Natural killer cell treated with Interleukin-12 subunit alpha and Interleukin-12 subunit beta and Interleukin-15 and Interleukin-18, amount 100 ng/mL, for 72 hours (primary cell): ENCODE measurements at regions not wholly inside any gene's neighbourhood (a gene's known extent, or its start where the extent isn't known, plus 50 kb on each side); places are given as distances from the start of the nearest gene placed in this dataset.
"Not testable (repeated sequence)": the region's sequence is repeated elsewhere in the genome, so short reads cannot be mapped to it uniquely, and the experiment has no call there.

Experiments
- ATAC-seq, 2 donors: fragments of 150-1000 bp; cut with Tn5 transposase in 1 of 2; sonication (Bioruptor Pico), chemical (Tn5 transposase) in 1 of 2; 2 replicates each; pipeline ENCODE4 v1.10.0; 2021
- DNase-seq: peaks from one replicate; pipeline ENCODE4 v3.0.0; 2022; ENCODE audit warnings: low spot score
- H3K27ac Mint-ChIP-seq, 2 donors: 1 replicate in 1 of 2; 2 replicates in 1 of 2; pipeline ENCODE4 v1.8.0; 2022; ENCODE audit warnings: mixed read lengths in 2 of 2, mild to moderate bottlenecking in 1 of 2, moderate library complexity in 1 of 2
- H3K27me3 Mint-ChIP-seq, 2 donors: 1 replicate in 1 of 2; 2 replicates in 1 of 2; pipeline ENCODE4 v1.8.0; 2022; ENCODE audit warnings: mixed read lengths in 2 of 2
- H3K36me3 Mint-ChIP-seq: one replicate; pipeline ENCODE4 v1.8.0; 2022; ENCODE audit warnings: mixed read lengths
- H3K4me1 Mint-ChIP-seq, 2 donors: 1 replicate in 1 of 2; 2 replicates in 1 of 2; pipeline ENCODE4 v1.8.0; 2022; ENCODE audit warnings: low read depth in 2 of 2, mixed read lengths in 2 of 2, mild to moderate bottlenecking in 1 of 2
- H3K4me3 Mint-ChIP-seq: one replicate; pipeline ENCODE4 v1.8.0; 2022; ENCODE audit warnings: mixed read lengths
- H3K9me3 Mint-ChIP-seq: 2 replicates; pipeline ENCODE4 v1.8.0; 2022; ENCODE audit warnings: mixed read lengths

- H3K36me3 Mint-ChIP-seq, ATAC-seq, H3K4me1 Mint-ChIP-seq, H3K27ac Mint-ChIP-seq, H3K27me3 Mint-ChIP-seq, DNase-seq, H3K4me3 Mint-ChIP-seq, H3K9me3 Mint-ChIP-seq: not testable (repeated sequence)
These were observed 153.7 kb upstream of the TMEM132C start for GRCh38 chr12:128113250-128113649.

GRCh38 chr12:128114485-128114884 lies 152.5 kb upstream of the TMEM132C start:
- Mint-ChIP-seq H3K4me3 (no peak overlapping the region), H3K9me3 (peaks cover 5% of the 10 kb centered on the region), H3K27ac (no peak overlapping the region), H3K27me3 (no peaks in the 10 kb centered on the region), H3K4me1 (no peaks in the 10 kb centered on the region), H3K36me3 (no peaks in the 10 kb centered on the region)
- ATAC-seq (no peak), DNase-seq (no peak)

- H3K27ac Mint-ChIP-seq, result no peak overlapping the region
- H3K9me3 Mint-ChIP-seq, result peaks cover 5% of the 10 kb centered on the region
- no peak for ATAC-seq
- H3K4me1 Mint-ChIP-seq, result no peaks in the 10 kb centered on the region
- H3K36me3 Mint-ChIP-seq, result no peaks in the 10 kb centered on the region
- H3K27me3 Mint-ChIP-seq, result no peaks in the 10 kb centered on the region
- DNase-seq, result no peak
- H3K4me3 Mint-ChIP-seq, result no peak overlapping the region
These were observed 150.4 kb upstream of the TMEM132C start for GRCh38 chr12:128116537-128116936.

- Mint-ChIP-seq H3K27ac (no peak overlapping the region), H3K36me3 (no peaks in the 10 kb centered on the region), H3K27me3 (no peaks in the 10 kb centered on the region), H3K4me1 (no peaks in the 10 kb centered on the region), H3K9me3 (no peaks in the 10 kb centered on the region), H3K4me3 (no peak overlapping the region)
- DNase-seq, result no peak
- ATAC-seq, result no peak
These were observed 146.9 kb upstream of the TMEM132C start for GRCh38 chr12:128120035-128120434.

- H3K9me3 Mint-ChIP-seq, result no peaks in the 10 kb centered on the region
- H3K4me3 Mint-ChIP-seq, result no peak overlapping the region
- DNase-seq (no peak), ATAC-seq (no peak)
- no peaks in the 10 kb centered on the region for H3K27me3 Mint-ChIP-seq
- H3K4me1 Mint-ChIP-seq, result no peaks in the 10 kb centered on the region
- no peaks in the 10 kb centered on the region for H3K36me3 Mint-ChIP-seq
- H3K27ac Mint-ChIP-seq, result no peak overlapping the region
These were observed 145.5 kb upstream of the TMEM132C start for GRCh38 chr12:128121424-128121823.

- H3K4me1 Mint-ChIP-seq, result no peaks in the 10 kb centered on the region
- H3K4me3 Mint-ChIP-seq, result no peak overlapping the region
- no peaks in the 10 kb centered on the region for H3K36me3 Mint-ChIP-seq
- no peaks in the 10 kb centered on the region for H3K27me3 Mint-ChIP-seq
- ATAC-seq, result no peak
- H3K9me3 Mint-ChIP-seq, result no peaks in the 10 kb centered on the region
- DNase-seq, result no peak
- no peak overlapping the region for H3K27ac Mint-ChIP-seq
These were observed 143.9 kb upstream of the TMEM132C start for GRCh38 chr12:128123096-128123495.

GRCh38 chr12:128131955-128132354 lies 135.0 kb upstream of the TMEM132C start:
- ATAC-seq, result no peak
- no peak overlapping the region for H3K27ac Mint-ChIP-seq
- no peak overlapping the region for H3K4me3 Mint-ChIP-seq
- H3K4me1 Mint-ChIP-seq, result no peaks in the 10 kb centered on the region
- H3K27me3 Mint-ChIP-seq, result peaks cover 0 to 7% of the 10 kb centered on the region in 2 donors
- no peaks in the 10 kb centered on the region for H3K36me3 Mint-ChIP-seq
- H3K9me3 Mint-ChIP-seq, result no peaks in the 10 kb centered on the region
- DNase-seq, result no peak

GRCh38 chr12:128133321-128134073 lies 133.5 kb upstream of the TMEM132C start:
- no peak overlapping the region for H3K27ac Mint-ChIP-seq
- no peaks in the 10 kb centered on the region for H3K36me3 Mint-ChIP-seq
- H3K9me3 Mint-ChIP-seq, result no peaks in the 10 kb centered on the region
- H3K4me1 Mint-ChIP-seq, result no peaks in the 10 kb centered on the region
- H3K4me3 Mint-ChIP-seq, result no peak overlapping the region
- DNase-seq (no peak), ATAC-seq (no peak)
- H3K27me3 Mint-ChIP-seq, result peaks cover 0 to 7% of the 10 kb centered on the region in 2 donors

- DNase-seq (no peak), ATAC-seq (no peak)
- Mint-ChIP-seq H3K27ac (no peak overlapping the region), H3K36me3 (no peaks in the 10 kb centered on the region), H3K9me3 (no peaks in the 10 kb centered on the region), H3K27me3 (peaks cover 2 to 7% of the 10 kb centered on the region in 2 donors), H3K4me3 (no peak overlapping the region), H3K4me1 (no peaks in the 10 kb centered on the region)
These were observed 129.8 kb upstream of the TMEM132C start for GRCh38 chr12:128137140-128137539.

GRCh38 chr12:128138125-128138524 lies 128.8 kb upstream of the TMEM132C start:
- no peak for ATAC-seq
- H3K4me3 Mint-ChIP-seq, result no peak overlapping the region
- no peak overlapping the region for H3K27ac Mint-ChIP-seq
- DNase-seq, result no peak
- H3K4me1 Mint-ChIP-seq, result no peaks in the 10 kb centered on the region
- peaks cover 0 to 2% of the 10 kb centered on the region in 2 donors for H3K27me3 Mint-ChIP-seq
- no peaks in the 10 kb centered on the region for H3K36me3 Mint-ChIP-seq
- H3K9me3 Mint-ChIP-seq, result peaks cover 3% of the 10 kb centered on the region

GRCh38 chr12:128140551-128140950 lies 126.4 kb upstream of the TMEM132C start:
- no peaks in the 10 kb centered on the region for H3K36me3 Mint-ChIP-seq
- DNase-seq (no peak), ATAC-seq (no peak)
- H3K4me3 Mint-ChIP-seq, result no peak overlapping the region
- no peak overlapping the region for H3K27ac Mint-ChIP-seq
- H3K27me3 Mint-ChIP-seq, result peaks cover 0 to 2% of the 10 kb centered on the region in 2 donors
- H3K9me3 Mint-ChIP-seq, result peaks cover 3% of the 10 kb centered on the region
- H3K4me1 Mint-ChIP-seq, result no peaks in the 10 kb centered on the region

GRCh38 chr12:128150961-128151360 lies 116.0 kb upstream of the TMEM132C start:
- DNase-seq, result no peak
- H3K9me3 Mint-ChIP-seq, result no peaks in the 10 kb centered on the region
- no peak overlapping the region for H3K27ac Mint-ChIP-seq
- H3K27me3 Mint-ChIP-seq, result peaks cover 0 to 5% of the 10 kb centered on the region in 2 donors
- no peaks in the 10 kb centered on the region for H3K4me1 Mint-ChIP-seq
- H3K4me3 Mint-ChIP-seq, result no peak overlapping the region
- H3K36me3 Mint-ChIP-seq, result no peaks in the 10 kb centered on the region
- ATAC-seq, result no peak

- Mint-ChIP-seq H3K36me3 (no peaks in the 10 kb centered on the region), H3K4me3 (no peak overlapping the region), H3K9me3 (no peaks in the 10 kb centered on the region), H3K27me3 (peaks cover 0 to 5% of the 10 kb centered on the region in 2 donors), H3K27ac (no peak overlapping the region), H3K4me1 (no peaks in the 10 kb centered on the region)
- no peak for ATAC-seq
- DNase-seq, result no peak
These were observed 111.4 kb upstream of the TMEM132C start for GRCh38 chr12:128155571-128155970.

GRCh38 chr12:128163086-128163485 lies 103.9 kb upstream of the TMEM132C start:
- Mint-ChIP-seq H3K4me3 (no peak overlapping the region), H3K9me3 (no peaks in the 10 kb centered on the region), H3K27me3 (peaks cover 0 to under 1% of the 10 kb centered on the region in 2 donors), H3K27ac (no peak overlapping the region), H3K36me3 (no peaks in the 10 kb centered on the region), H3K4me1 (no peaks in the 10 kb centered on the region)
- no peak for DNase-seq
- no peak for ATAC-seq

GRCh38 chr12:128164533-128164932 lies 102.4 kb upstream of the TMEM132C start:
- ATAC-seq, result no peak
- Mint-ChIP-seq H3K27me3 (peaks cover 7 to 8% of the 10 kb centered on the region in 2 donors), H3K9me3 (peaks cover 7% of the 10 kb centered on the region), H3K4me1 (no peaks in the 10 kb centered on the region), H3K4me3 (no peak overlapping the region), H3K27ac (no peak overlapping the region), H3K36me3 (no peaks in the 10 kb centered on the region)
- no peak for DNase-seq
